Activated CD8-positive, alpha-beta T cell treated with anti-CD3 and anti-CD28 coated beads for 36 hours (primary cell): ENCODE measurements at regions not wholly inside any gene's neighbourhood (a gene's known extent, or its start where the extent isn't known, plus 50 kb on each side); places are given as distances from the start of the nearest gene placed in this dataset.

Experiments
- ATAC-seq: fragments of 200-7000 bp; cut with Tn5 transposase; one replicate; pipeline ENCODE4 v1.10.0; 2021; ENCODE audit warnings: mild to moderate bottlenecking, moderate library complexity
- CTCF ChIA-PET: fragments of 350-600 bp; sonication (Branson Sonifier 250); formaldehyde crosslinking; loops from one replicate; lab custom pipeline; 2021; ENCODE audit warnings: antibody characterized with exemption; lab: Charles Lee
- POLR2A ChIA-PET: fragments of 350-600 bp; sonication (Branson Sonifier 250); formaldehyde crosslinking; loops from one replicate; lab custom pipeline; 2021; ENCODE audit warnings: antibody characterized with exemption; lab: Charles Lee
- DNase-seq: peaks from one replicate; pipeline ENCODE4 v3.0.0-alpha.2; 2020
- H3K27ac Mint-ChIP-seq: one replicate; pipeline ENCODE4 v1.8.0; 2021; ENCODE audit warnings: mild to moderate bottlenecking, mixed read lengths
- H3K27me3 Mint-ChIP-seq: one replicate; pipeline ENCODE4 v1.8.0; 2021; ENCODE audit warnings: mixed read lengths
- H3K36me3 Mint-ChIP-seq: one replicate; pipeline ENCODE4 v1.8.0; 2021; ENCODE audit warnings: low read depth, mixed read lengths
- H3K4me1 Mint-ChIP-seq: one replicate; pipeline ENCODE4 v1.8.0; 2021; ENCODE audit warnings: low read depth, mixed read lengths
- H3K4me3 Mint-ChIP-seq: one replicate; pipeline ENCODE4 v1.8.0; 2021; ENCODE audit warnings: mild to moderate bottlenecking, moderate library complexity, mixed read lengths
- H3K9me3 Mint-ChIP-seq: one replicate; pipeline ENCODE4 v1.8.0; 2021; ENCODE audit warnings: mixed read lengths
- intact Hi-C: fragments of 100-400 bp; cut with micrococcal nuclease; formaldehyde crosslinking; loops from one replicate; pipeline ENCODE4 v1.10.0; 2022
- TF ChIP-seq, protein P1 (sequence below): fragments of 200-600 bp; IDR thresholded peaks from one replicate; pipeline ENCODE4 v1.8.0; 2022; ENCODE audit warnings: antibody characterized with exemption, mild to moderate bottlenecking

DNA sequence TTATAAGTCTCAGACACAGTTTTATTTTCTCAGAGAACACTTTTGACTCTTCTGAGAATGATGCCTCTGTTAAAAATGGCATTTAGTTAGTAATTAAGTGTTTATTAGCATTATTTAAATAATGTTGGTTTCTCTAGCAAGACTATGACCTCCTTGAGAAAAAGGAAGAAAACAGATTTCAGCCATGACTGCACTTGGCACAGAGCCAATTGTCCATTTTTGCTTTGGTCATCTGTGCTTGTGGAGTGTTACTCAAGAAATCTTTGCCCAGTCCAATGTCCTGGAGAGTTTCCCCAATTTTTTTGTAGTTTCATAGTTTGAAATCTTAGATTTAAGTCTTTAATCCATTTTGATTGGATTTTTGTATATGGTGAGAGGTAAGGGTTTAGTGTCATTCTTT lies 1229.4 kb upstream of the FAM98A start:
- Mint-ChIP-seq H3K4me1 (no peaks in the 10 kb centered on the region), H3K27me3 (no peaks in the 10 kb centered on the region), H3K27ac (no peak overlapping the region), H3K36me3 (no peaks in the 10 kb centered on the region), H3K4me3 (no peak overlapping the region), H3K9me3 (peaks cover 11% of the 10 kb centered on the region)
- intact Hi-C loops, result no loop called here
- TF ChIP-seq, protein P1, sequence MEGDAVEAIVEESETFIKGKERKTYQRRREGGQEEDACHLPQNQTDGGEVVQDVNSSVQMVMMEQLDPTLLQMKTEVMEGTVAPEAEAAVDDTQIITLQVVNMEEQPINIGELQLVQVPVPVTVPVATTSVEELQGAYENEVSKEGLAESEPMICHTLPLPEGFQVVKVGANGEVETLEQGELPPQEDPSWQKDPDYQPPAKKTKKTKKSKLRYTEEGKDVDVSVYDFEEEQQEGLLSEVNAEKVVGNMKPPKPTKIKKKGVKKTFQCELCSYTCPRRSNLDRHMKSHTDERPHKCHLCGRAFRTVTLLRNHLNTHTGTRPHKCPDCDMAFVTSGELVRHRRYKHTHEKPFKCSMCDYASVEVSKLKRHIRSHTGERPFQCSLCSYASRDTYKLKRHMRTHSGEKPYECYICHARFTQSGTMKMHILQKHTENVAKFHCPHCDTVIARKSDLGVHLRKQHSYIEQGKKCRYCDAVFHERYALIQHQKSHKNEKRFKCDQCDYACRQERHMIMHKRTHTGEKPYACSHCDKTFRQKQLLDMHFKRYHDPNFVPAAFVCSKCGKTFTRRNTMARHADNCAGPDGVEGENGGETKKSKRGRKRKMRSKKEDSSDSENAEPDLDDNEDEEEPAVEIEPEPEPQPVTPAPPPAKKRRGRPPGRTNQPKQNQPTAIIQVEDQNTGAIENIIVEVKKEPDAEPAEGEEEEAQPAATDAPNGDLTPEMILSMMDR, result no peak
- no peak for DNase-seq
- ChIA-PET CTCF (no interaction called here), POLR2A (no interaction called here)
- no peak for ATAC-seq

GRCh38 chr2:34827398-34827797 lies 1228.3 kb upstream of the FAM98A start:
- no peak for DNase-seq
- Mint-ChIP-seq H3K27me3 (no peaks in the 10 kb centered on the region), H3K36me3 (no peaks in the 10 kb centered on the region), H3K27ac (no peak overlapping the region), H3K4me1 (no peaks in the 10 kb centered on the region), H3K4me3 (no peak overlapping the region), H3K9me3 (peaks cover 8% of the 10 kb centered on the region)
- no peak for ATAC-seq
- TF ChIP-seq, protein P1, result no peak
- ChIA-PET CTCF (no interaction called here), POLR2A (no interaction called here)
- intact Hi-C loops, result no loop called here

GRCh38 chr2:34825686-34826085 lies 1226.6 kb upstream of the FAM98A start:
- Mint-ChIP-seq H3K9me3 (peaks cover 11% of the 10 kb centered on the region), H3K36me3 (no peaks in the 10 kb centered on the region), H3K4me1 (no peaks in the 10 kb centered on the region), H3K27ac (no peak overlapping the region), H3K4me3 (no peak overlapping the region), H3K27me3 (no peaks in the 10 kb centered on the region)
- DNase-seq, result no peak
- ChIA-PET POLR2A (no interaction called here), CTCF (no interaction called here)
- TF ChIP-seq, protein P1, result no peak
- intact Hi-C loops, result no loop called here
- no peak for ATAC-seq

- intact Hi-C loops, result no loop called here
- Mint-ChIP-seq H3K4me3 (no peak overlapping the region), H3K36me3 (no peaks in the 10 kb centered on the region), H3K9me3 (peaks cover 8% of the 10 kb centered on the region), H3K27me3 (no peaks in the 10 kb centered on the region), H3K27ac (no peak overlapping the region), H3K4me1 (no peaks in the 10 kb centered on the region)
- no peak for DNase-seq
- no peak for ATAC-seq
- CTCF ChIA-PET, result no interaction called here
- POLR2A ChIA-PET, result no interaction called here
- TF ChIP-seq, protein P1, result no peak
These were observed 1223.5 kb upstream of the FAM98A start for GRCh38 chr2:34822616-34823015.

- H3K27ac Mint-ChIP-seq, result no peak overlapping the region
- ChIA-PET POLR2A (no interaction called here), CTCF (no interaction called here)
These were observed 1216.1 kb upstream of the FAM98A start for GRCh38 chr2:34815052-34815741.

More at GRCh38 chr2:34815052-34815741, 1216.1 kb upstream of the FAM98A start:
- no peak overlapping the region for H3K4me3 Mint-ChIP-seq
- ATAC-seq, result no peak
- intact Hi-C loops, result no loop called here
- no peaks in the 10 kb centered on the region for H3K36me3 Mint-ChIP-seq
- TF ChIP-seq, protein P1, result no peak
- no peaks in the 10 kb centered on the region for H3K4me1 Mint-ChIP-seq
- DNase-seq, result no peak
- peaks cover 3% of the 10 kb centered on the region for H3K9me3 Mint-ChIP-seq
- H3K27me3 Mint-ChIP-seq, result no peaks in the 10 kb centered on the region
